Smooth muscle cell (in vitro differentiated cells): ENCODE measurements at regions not wholly inside any gene's neighbourhood (a gene's known extent, or its start where the extent isn't known, plus 50 kb on each side); places are given as distances from the start of the nearest gene placed in this dataset.

ENCODE experiments used
- DNase-seq: peaks from one replicate; lab custom pipeline; 2025; ENCODE audit not compliant: unreplicated experiment; lab: John Stamatoyannopoulos, UW
- H2AFZ ChIP-seq: fragments of 200-600 bp; sonication (generic); 2 replicates; pipeline ENCODE4 v1.6.0; 2016; ENCODE audit warnings: antibody characterized with exemption, low read depth, mild to moderate bottlenecking
- H3F3A ChIP-seq: fragments of 200-600 bp; sonication (generic); 2 replicates; pipeline ENCODE4 v1.6.0; 2017; ENCODE audit warnings: antibody characterized with exemption, low read depth
- H3K27ac ChIP-seq: fragments of 200-600 bp; sonication (generic); 2 replicates; pipeline ENCODE4 v1.5.1; 2016; ENCODE audit warnings: low read depth, mild to moderate bottlenecking
- H3K27me3 ChIP-seq: fragments of 200-600 bp; sonication (generic); 2 replicates; pipeline ENCODE4 v1.6.1; 2016; ENCODE audit warnings: low read depth, mild to moderate bottlenecking
- H3K36me3 ChIP-seq: fragments of 200-600 bp; sonication (generic); 2 replicates; pipeline ENCODE4 v1.5.1; 2016; ENCODE audit warnings: low read depth
- H3K4me1 ChIP-seq: fragments of 200-600 bp; sonication (generic); 2 replicates; pipeline ENCODE4 v1.5.1; 2016; ENCODE audit warnings: low read depth
- H3K4me2 ChIP-seq: fragments of 200-600 bp; sonication (generic); 2 replicates; pipeline ENCODE4 v1.6.0; 2016; ENCODE audit warnings: mild to moderate bottlenecking
- H3K4me3 ChIP-seq: fragments of 200-600 bp; sonication (generic); 2 replicates; pipeline ENCODE4 v1.5.1; 2016; ENCODE audit warnings: mild to moderate bottlenecking
- H3K79me2 ChIP-seq: fragments of 200-600 bp; sonication (generic); 2 replicates; pipeline ENCODE4 v1.6.0; 2016; ENCODE audit warnings: low read depth, mild to moderate bottlenecking
- H3K9ac ChIP-seq: fragments of 200-600 bp; sonication (generic); 2 replicates; pipeline ENCODE4 v1.6.0; 2016; ENCODE audit warnings: low read depth
- H3K9me3 ChIP-seq: fragments of 200-600 bp; sonication (generic); replicated peaks from 2 replicates; pipeline ENCODE4 v1.5.1; 2016; ENCODE audit warnings: low read depth
- H4K20me1 ChIP-seq: fragments of 200-600 bp; sonication (generic); 2 replicates; pipeline ENCODE4 v1.6.0; 2016; ENCODE audit warnings: low read depth
- WGBS: methylation state at CpG from one replicate; pipeline ENCODE4 v1.1.7; 2016; ENCODE audit warnings: low lambda C conversion rate; 5-methylcytosine and 5-hydroxymethylcytosine counted together
- TF ChIP-seq, protein P1 (sequence below): fragments of 200-600 bp; sonication (generic); IDR thresholded peaks from 2 replicates; pipeline ENCODE4 v1.5.1; 2017; ENCODE audit warnings: borderline replicate concordance, mild to moderate bottlenecking, antibody characterized with exemption; ENCODE audit not compliant: insufficient read depth, poor library complexity, severe bottlenecking

DNA sequence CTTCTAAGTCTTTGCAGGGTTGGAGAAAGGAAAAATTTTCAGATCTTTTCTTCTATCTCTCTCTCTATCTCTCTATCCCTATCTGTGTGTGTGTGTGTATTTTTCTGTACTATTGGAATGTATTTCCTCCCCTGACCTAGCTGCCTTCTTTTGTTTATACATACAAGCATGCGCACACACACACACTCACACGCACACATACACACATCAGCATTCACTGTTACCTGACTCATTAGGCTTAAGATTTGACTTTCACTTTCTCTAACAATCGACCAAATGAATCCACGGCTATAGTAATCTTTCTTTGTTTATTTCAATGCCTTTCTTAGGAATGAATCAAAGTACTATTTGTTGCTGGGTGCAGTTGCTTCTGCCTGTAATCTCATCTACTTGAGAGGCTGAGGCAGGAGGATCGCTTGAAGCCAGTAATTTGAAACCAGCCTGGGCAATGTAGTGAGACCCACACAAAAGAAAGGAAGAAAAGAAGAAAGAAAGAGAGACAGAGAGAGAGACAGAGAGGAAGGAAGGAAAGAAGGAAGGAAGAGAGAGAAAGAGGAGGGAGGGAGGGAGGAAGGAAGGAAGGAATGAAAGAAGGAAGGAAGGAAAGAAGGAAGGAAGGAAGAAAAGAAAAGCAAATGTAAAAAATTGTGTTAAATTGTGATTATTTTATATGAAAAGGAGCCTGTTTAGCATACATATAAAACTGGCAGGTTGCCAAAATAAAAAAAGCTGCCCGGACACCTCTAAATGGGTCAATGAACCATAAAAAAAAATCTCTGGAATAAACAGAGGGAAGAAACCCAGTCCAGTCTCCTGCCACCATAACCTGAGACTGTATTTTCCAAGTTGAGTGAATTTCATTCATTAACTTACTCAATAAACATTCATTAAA, 206.8 kb downstream of the ZNF326 start:
- no peaks in the 10 kb centered on the region for H3F3A ChIP-seq
- TF ChIP-seq, protein P1, sequence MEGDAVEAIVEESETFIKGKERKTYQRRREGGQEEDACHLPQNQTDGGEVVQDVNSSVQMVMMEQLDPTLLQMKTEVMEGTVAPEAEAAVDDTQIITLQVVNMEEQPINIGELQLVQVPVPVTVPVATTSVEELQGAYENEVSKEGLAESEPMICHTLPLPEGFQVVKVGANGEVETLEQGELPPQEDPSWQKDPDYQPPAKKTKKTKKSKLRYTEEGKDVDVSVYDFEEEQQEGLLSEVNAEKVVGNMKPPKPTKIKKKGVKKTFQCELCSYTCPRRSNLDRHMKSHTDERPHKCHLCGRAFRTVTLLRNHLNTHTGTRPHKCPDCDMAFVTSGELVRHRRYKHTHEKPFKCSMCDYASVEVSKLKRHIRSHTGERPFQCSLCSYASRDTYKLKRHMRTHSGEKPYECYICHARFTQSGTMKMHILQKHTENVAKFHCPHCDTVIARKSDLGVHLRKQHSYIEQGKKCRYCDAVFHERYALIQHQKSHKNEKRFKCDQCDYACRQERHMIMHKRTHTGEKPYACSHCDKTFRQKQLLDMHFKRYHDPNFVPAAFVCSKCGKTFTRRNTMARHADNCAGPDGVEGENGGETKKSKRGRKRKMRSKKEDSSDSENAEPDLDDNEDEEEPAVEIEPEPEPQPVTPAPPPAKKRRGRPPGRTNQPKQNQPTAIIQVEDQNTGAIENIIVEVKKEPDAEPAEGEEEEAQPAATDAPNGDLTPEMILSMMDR, result no peak
- no peak overlapping the region for H3K9ac ChIP-seq
- H3K79me2 ChIP-seq, result no peaks in the 10 kb centered on the region
- H2AFZ ChIP-seq, result no peak overlapping the region
- DNase-seq, result no peak
- H3K4me3 ChIP-seq, result no peak overlapping the region
- WGBS, result 89% methylated on average over 6 of the region's 6 CpGs
- H3K27me3 ChIP-seq, result peaks cover 2% of the 10 kb centered on the region
- no peaks in the 10 kb centered on the region for H3K9me3 ChIP-seq
- no peak overlapping the region for H3K4me2 ChIP-seq
- H3K4me1 ChIP-seq, result peaks cover 18% of the 10 kb centered on the region
- no peaks in the 10 kb centered on the region for H4K20me1 ChIP-seq
- H3K36me3 ChIP-seq, result no peaks in the 10 kb centered on the region
- no peak overlapping the region for H3K27ac ChIP-seq

DNA sequence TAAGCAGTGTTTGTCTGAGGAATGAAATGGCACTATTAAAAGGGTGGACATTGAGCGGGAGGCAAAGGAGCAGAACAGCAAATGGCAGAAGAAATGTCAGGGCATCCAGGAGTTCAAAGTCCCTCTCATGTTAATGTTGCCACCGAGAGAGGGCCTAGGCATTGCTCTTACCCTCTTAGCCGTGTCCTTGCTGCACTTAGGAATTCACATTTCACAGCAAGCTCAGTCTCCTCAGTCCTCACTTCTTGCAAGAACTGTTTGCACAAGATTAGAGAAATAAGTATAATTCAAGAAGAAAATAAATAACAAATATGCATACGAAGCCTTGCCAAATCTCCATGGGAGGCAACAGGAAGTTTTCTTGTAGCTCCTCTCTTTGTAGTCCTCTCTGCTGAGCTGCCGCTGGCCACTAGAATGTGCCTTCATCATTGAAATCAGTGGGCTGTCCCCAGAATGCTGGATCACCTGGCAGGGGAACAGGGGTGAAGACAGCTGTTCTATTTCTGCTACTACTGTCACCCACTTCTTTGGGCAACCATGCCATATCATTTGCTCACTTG, 205.8 kb downstream of the ZNF326 start:
- no peak overlapping the region for H3K27ac ChIP-seq

GRCh38 chr1:90198616-90199332, 203.9 kb downstream of the ZNF326 start:
- no peak overlapping the region for H3K9ac ChIP-seq
- H3K4me2 ChIP-seq, result no peak overlapping the region
- TF ChIP-seq, protein P1, result no peak
- no peak for DNase-seq
- H4K20me1 ChIP-seq, result no peaks in the 10 kb centered on the region
- H3K27me3 ChIP-seq, result peaks cover 8% of the 10 kb centered on the region
- H3K4me1 ChIP-seq, result peaks cover 18% of the 10 kb centered on the region
- H3K27ac ChIP-seq, result no peak overlapping the region
- H3K36me3 ChIP-seq, result no peaks in the 10 kb centered on the region
- H3F3A ChIP-seq, result no peaks in the 10 kb centered on the region
- no peak overlapping the region for H2AFZ ChIP-seq
- H3K4me3 ChIP-seq, result no peak overlapping the region
- 55% methylated on average over 13 of the region's 13 CpGs for WGBS
- no peaks in the 10 kb centered on the region for H3K79me2 ChIP-seq
- no peaks in the 10 kb centered on the region for H3K9me3 ChIP-seq

More for the DNA sequence above, 205.8 kb downstream of the ZNF326 start:
- no peak overlapping the region for H3K9ac ChIP-seq
- H3K36me3 ChIP-seq, result no peaks in the 10 kb centered on the region
- TF ChIP-seq, protein P1, result no peak
- 73% methylated on average over 5 of the region's 5 CpGs for WGBS
- no peak overlapping the region for H3K4me3 ChIP-seq
- H2AFZ ChIP-seq, result no peak overlapping the region
- peak overlapping the region; percentile 30 for H3K4me2 ChIP-seq
- peaks cover 18% of the 10 kb centered on the region for H3K4me1 ChIP-seq
- no peaks in the 10 kb centered on the region for H3K79me2 ChIP-seq
- peaks cover 8% of the 10 kb centered on the region for H3K27me3 ChIP-seq
- no peaks in the 10 kb centered on the region for H3K9me3 ChIP-seq
- no peaks in the 10 kb centered on the region for H3F3A ChIP-seq
- no peaks in the 10 kb centered on the region for H4K20me1 ChIP-seq
- DNase-seq, result no peak
